Smooth muscle cell (in vitro differentiated cells): ENCODE measurements at regions not wholly inside any gene's neighbourhood (a gene's known extent, or its start where the extent isn't known, plus 50 kb on each side); places are given as distances from the start of the nearest gene placed in this dataset.

Source experiments
- DNase-seq: peaks from one replicate; lab custom pipeline; 2025; ENCODE audit not compliant: unreplicated experiment; lab: John Stamatoyannopoulos, UW
- H2AFZ ChIP-seq: fragments of 200-600 bp; sonication (generic); 2 replicates; pipeline ENCODE4 v1.6.0; 2016; ENCODE audit warnings: antibody characterized with exemption, low read depth, mild to moderate bottlenecking
- H3F3A ChIP-seq: fragments of 200-600 bp; sonication (generic); 2 replicates; pipeline ENCODE4 v1.6.0; 2017; ENCODE audit warnings: antibody characterized with exemption, low read depth
- H3K27ac ChIP-seq: fragments of 200-600 bp; sonication (generic); 2 replicates; pipeline ENCODE4 v1.5.1; 2016; ENCODE audit warnings: low read depth, mild to moderate bottlenecking
- H3K27me3 ChIP-seq: fragments of 200-600 bp; sonication (generic); 2 replicates; pipeline ENCODE4 v1.6.1; 2016; ENCODE audit warnings: low read depth, mild to moderate bottlenecking
- H3K36me3 ChIP-seq: fragments of 200-600 bp; sonication (generic); 2 replicates; pipeline ENCODE4 v1.5.1; 2016; ENCODE audit warnings: low read depth
- H3K4me1 ChIP-seq: fragments of 200-600 bp; sonication (generic); 2 replicates; pipeline ENCODE4 v1.5.1; 2016; ENCODE audit warnings: low read depth
- H3K4me2 ChIP-seq: fragments of 200-600 bp; sonication (generic); 2 replicates; pipeline ENCODE4 v1.6.0; 2016; ENCODE audit warnings: mild to moderate bottlenecking
- H3K4me3 ChIP-seq: fragments of 200-600 bp; sonication (generic); 2 replicates; pipeline ENCODE4 v1.5.1; 2016; ENCODE audit warnings: mild to moderate bottlenecking
- H3K79me2 ChIP-seq: fragments of 200-600 bp; sonication (generic); 2 replicates; pipeline ENCODE4 v1.6.0; 2016; ENCODE audit warnings: low read depth, mild to moderate bottlenecking
- H3K9ac ChIP-seq: fragments of 200-600 bp; sonication (generic); 2 replicates; pipeline ENCODE4 v1.6.0; 2016; ENCODE audit warnings: low read depth
- H3K9me3 ChIP-seq: fragments of 200-600 bp; sonication (generic); replicated peaks from 2 replicates; pipeline ENCODE4 v1.5.1; 2016; ENCODE audit warnings: low read depth
- H4K20me1 ChIP-seq: fragments of 200-600 bp; sonication (generic); 2 replicates; pipeline ENCODE4 v1.6.0; 2016; ENCODE audit warnings: low read depth
- CTCF ChIP-seq: fragments of 200-600 bp; sonication (generic); IDR thresholded peaks from 2 replicates; pipeline ENCODE4 v1.5.1; 2017; ENCODE audit warnings: borderline replicate concordance, mild to moderate bottlenecking, antibody characterized with exemption; ENCODE audit not compliant: insufficient read depth, poor library complexity, severe bottlenecking
- WGBS: methylation state at CpG from one replicate; pipeline ENCODE4 v1.1.7; 2016; ENCODE audit warnings: low lambda C conversion rate; 5-methylcytosine and 5-hydroxymethylcytosine counted together

- WGBS: 88% methylated on average over 2 of the region's 2 CpGs
- Histone ChIP-seq H3K79me2 (no peaks in the 10 kb centered on the region), H3K9ac (no peak overlapping the region), H3K27ac (no peak overlapping the region), H3K9me3 (no peaks in the 10 kb centered on the region), H4K20me1 (no peaks in the 10 kb centered on the region), H3K4me1 (no peaks in the 10 kb centered on the region), H2AFZ (no peak overlapping the region), H3K4me2 (no peak overlapping the region), H3K27me3 (no peaks in the 10 kb centered on the region), H3K36me3 (no peaks in the 10 kb centered on the region), H3K4me3 (no peak overlapping the region), H3F3A (no peaks in the 10 kb centered on the region)
- no peak for TF ChIP-seq CTCF
- DNase-seq: no peak
These were observed 223.7 kb upstream of the BCHE start for GRCh38 chr3:166060789-166061479.

- H3K79me2 ChIP-seq: no peaks in the 10 kb centered on the region
- H3K4me2 ChIP-seq: no peak overlapping the region
- no peaks in the 10 kb centered on the region for H3K36me3 ChIP-seq
- no peak for DNase-seq
- H3K4me1 ChIP-seq: no peaks in the 10 kb centered on the region
- no peak overlapping the region for H3K27ac ChIP-seq
- 84% methylated on average over 5 of the region's 5 CpGs for WGBS
- no peaks in the 10 kb centered on the region for H4K20me1 ChIP-seq
- TF ChIP-seq CTCF: no peak
- H3F3A ChIP-seq: no peaks in the 10 kb centered on the region
- H3K9ac ChIP-seq: no peak overlapping the region
- no peaks in the 10 kb centered on the region for H3K27me3 ChIP-seq
- no peak overlapping the region for H2AFZ ChIP-seq
- no peaks in the 10 kb centered on the region for H3K9me3 ChIP-seq
- no peak overlapping the region for H3K4me3 ChIP-seq
These were observed 215.2 kb upstream of the BCHE start for GRCh38 chr3:166052440-166052839.

- H3K4me2 ChIP-seq: no peak overlapping the region
- H3K27me3 ChIP-seq: no peaks in the 10 kb centered on the region
- H3K4me1 ChIP-seq: no peaks in the 10 kb centered on the region
- no peak for TF ChIP-seq CTCF
- 44% methylated on average over 3 of the region's 3 CpGs for WGBS
- no peaks in the 10 kb centered on the region for H3F3A ChIP-seq
- no peak overlapping the region for H3K4me3 ChIP-seq
- no peaks in the 10 kb centered on the region for H3K9me3 ChIP-seq
- no peaks in the 10 kb centered on the region for H3K79me2 ChIP-seq
- H3K36me3 ChIP-seq: no peaks in the 10 kb centered on the region
- H4K20me1 ChIP-seq: no peaks in the 10 kb centered on the region
- H3K9ac ChIP-seq: no peak overlapping the region
- no peak for DNase-seq
- no peak overlapping the region for H3K27ac ChIP-seq
- no peak overlapping the region for H2AFZ ChIP-seq
These were observed 192.3 kb upstream of the BCHE start for GRCh38 chr3:166029507-166029906.

- Histone ChIP-seq H3K9me3 (no peaks in the 10 kb centered on the region), H3K27ac (no peak overlapping the region), H4K20me1 (no peaks in the 10 kb centered on the region), H3K27me3 (no peaks in the 10 kb centered on the region), H3K4me1 (no peaks in the 10 kb centered on the region), H3K4me3 (no peak overlapping the region), H3K9ac (no peak overlapping the region), H3F3A (no peaks in the 10 kb centered on the region), H2AFZ (no peak overlapping the region), H3K79me2 (no peaks in the 10 kb centered on the region), H3K4me2 (no peak overlapping the region), H3K36me3 (no peaks in the 10 kb centered on the region)
- TF ChIP-seq CTCF: peak; percentile 76
- 11% methylated on average over 1 of the region's 1 CpG for WGBS
- DNase-seq: no peak
These were observed 176.0 kb upstream of the BCHE start for GRCh38 chr3:166013073-166013679.
